SU-DHL-6 (cell line): ENCODE measurements at regions not wholly inside any gene's neighbourhood (a gene's known extent, or its start where the extent isn't known, plus 50 kb on each side); places are given as distances from the start of the nearest gene placed in this dataset.
"Not testable (repeated sequence)": the region's sequence is repeated elsewhere in the genome, so short reads cannot be mapped to it uniquely, and the experiment has no call there.

Experiments
- EZH2phosphoT487 ChIP-seq: fragments of 200-600 bp; sonication (generic), shearing (Covaris generic); conservative IDR thresholded peaks from 2 replicates; pipeline ENCODE4 v1.6.1; 2018; ENCODE audit warnings: mild to moderate bottlenecking, antibody characterized with exemption, low read length, moderate library complexity, mixed read lengths
- TF ChIP-seq, protein P1 (sequence below): fragments of 200-600 bp; sonication (generic); IDR thresholded peaks from one replicate; pipeline ENCODE4 v1.5.1; 2017; ENCODE audit warnings: antibody characterized with exemption, mild to moderate bottlenecking, low read length, moderate library complexity; ENCODE audit not compliant: insufficient read depth, poor library complexity, severe bottlenecking

DNA sequence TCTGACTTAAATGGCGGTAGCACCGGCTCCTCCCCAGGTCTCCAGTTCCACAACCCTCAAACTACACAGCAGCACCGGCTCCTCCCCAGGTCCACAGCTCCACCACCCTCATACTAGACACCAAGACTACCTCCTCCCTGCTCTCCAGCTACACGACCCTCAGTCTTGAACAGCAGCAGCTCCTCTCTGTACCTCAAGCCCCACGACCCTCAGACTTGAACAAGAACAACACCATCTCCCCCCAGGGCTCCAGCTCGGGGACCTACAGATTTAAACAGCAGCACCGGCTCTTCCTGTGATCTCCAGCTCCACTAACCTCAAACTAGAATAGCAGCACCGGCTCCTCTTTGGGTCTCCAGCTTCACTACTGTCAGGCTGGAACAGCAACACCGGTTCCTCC, 326.9 kb downstream of the PREX1 start:
- TF ChIP-seq, protein P1, sequence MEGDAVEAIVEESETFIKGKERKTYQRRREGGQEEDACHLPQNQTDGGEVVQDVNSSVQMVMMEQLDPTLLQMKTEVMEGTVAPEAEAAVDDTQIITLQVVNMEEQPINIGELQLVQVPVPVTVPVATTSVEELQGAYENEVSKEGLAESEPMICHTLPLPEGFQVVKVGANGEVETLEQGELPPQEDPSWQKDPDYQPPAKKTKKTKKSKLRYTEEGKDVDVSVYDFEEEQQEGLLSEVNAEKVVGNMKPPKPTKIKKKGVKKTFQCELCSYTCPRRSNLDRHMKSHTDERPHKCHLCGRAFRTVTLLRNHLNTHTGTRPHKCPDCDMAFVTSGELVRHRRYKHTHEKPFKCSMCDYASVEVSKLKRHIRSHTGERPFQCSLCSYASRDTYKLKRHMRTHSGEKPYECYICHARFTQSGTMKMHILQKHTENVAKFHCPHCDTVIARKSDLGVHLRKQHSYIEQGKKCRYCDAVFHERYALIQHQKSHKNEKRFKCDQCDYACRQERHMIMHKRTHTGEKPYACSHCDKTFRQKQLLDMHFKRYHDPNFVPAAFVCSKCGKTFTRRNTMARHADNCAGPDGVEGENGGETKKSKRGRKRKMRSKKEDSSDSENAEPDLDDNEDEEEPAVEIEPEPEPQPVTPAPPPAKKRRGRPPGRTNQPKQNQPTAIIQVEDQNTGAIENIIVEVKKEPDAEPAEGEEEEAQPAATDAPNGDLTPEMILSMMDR, result not testable (repeated sequence)
- TF ChIP-seq EZH2phosphoT487, result not testable (repeated sequence)
